ENCODE measurements at regions not wholly inside any gene's neighbourhood (a gene's known extent, or its start where the extent isn't known, plus 50 kb on each side); places are given as distances from the start of the nearest gene placed in this dataset.

DNA sequence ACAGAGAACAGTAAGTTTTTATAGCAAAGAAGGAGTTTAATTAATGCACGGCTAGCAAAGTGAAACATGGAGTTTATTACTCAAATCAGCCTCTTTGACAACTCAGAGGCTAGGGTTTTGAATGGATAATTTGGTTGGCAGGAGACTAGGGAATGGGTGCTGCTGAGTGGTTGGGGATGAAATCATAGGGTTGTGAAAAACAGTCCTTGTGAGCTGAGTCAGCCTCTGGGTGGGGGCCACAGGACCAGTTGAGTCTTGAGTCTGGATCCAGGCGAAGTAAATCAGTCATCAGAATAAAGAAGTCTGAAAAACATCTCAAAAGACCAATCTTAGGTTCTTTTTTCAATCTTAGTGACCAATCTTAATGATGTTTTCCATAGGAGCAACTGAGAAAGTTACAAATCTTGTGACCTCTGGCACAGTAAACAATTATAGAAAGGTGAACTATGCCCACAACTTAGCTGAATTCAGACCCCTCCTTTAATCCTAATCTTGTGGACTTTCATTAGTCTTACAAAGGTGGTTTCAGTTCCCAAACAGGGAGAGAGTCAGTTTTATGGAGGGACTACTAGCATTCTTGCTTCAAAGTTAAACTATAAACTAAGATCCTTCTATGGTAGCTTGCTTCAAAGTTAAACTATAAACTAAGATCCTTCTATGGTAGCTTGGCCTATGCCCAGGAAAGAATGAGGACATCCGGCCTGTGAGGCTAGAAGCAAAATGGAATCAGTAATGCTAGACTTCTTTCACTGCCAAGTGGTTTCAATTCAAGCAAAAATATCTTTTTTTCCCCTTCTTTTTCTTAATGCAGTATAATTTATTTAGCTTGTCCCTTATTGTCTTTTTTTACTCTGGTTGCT is 84.5 kb downstream of the AASDHPPT start (continued):
- TF ChIP-seq ZNF391 (tag by site-specific recombination; IDR thresholded peaks at IDR 0.05; ENCODE audit: borderline replicate concordance, low read depth) = no peak

DNA sequence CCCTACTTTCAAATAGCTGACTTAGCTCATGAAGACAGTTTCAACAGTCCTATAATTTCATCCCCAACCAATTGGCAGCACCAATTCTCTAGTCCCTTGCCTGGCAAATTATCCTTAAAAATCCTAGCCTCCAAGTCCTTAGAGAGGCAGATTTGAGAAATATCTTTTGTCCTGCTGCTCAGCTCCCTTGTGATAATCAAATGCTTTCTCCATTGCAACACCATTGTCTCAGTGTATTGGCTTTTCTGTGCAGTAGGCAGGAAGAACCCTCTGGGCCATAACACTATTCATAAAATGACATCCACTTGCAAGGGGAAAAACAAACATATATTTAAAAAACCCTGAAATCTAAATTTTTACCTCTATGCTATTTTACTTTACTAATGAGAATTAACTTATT is 89.6 kb downstream of the AASDHPPT start:
- ChIA-PET POLR2A (no interaction called here), CTCF (no interaction called here)
- TF ChIP-seq, protein P1, sequence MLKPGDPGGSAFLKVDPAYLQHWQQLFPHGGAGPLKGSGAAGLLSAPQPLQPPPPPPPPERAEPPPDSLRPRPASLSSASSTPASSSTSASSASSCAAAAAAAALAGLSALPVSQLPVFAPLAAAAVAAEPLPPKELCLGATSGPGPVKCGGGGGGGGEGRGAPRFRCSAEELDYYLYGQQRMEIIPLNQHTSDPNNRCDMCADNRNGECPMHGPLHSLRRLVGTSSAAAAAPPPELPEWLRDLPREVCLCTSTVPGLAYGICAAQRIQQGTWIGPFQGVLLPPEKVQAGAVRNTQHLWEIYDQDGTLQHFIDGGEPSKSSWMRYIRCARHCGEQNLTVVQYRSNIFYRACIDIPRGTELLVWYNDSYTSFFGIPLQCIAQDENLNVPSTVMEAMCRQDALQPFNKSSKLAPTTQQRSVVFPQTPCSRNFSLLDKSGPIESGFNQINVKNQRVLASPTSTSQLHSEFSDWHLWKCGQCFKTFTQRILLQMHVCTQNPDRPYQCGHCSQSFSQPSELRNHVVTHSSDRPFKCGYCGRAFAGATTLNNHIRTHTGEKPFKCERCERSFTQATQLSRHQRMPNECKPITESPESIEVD (tag by site-specific recombination; IDR thresholded peaks at IDR 0.05) = no peak
- TF ChIP-seq PRDM4 (tag by site-specific recombination; IDR thresholded peaks at IDR 0.05) (no peak), ZFP69B (tag by site-specific recombination; IDR thresholded peaks at IDR 0.05) (no peak), ZNF292 (tag by site-specific recombination; IDR thresholded peaks at IDR 0.05; ENCODE audit: borderline replicate concordance, low read depth) (no peak), GLI2 (tag by site-specific recombination; IDR thresholded peaks at IDR 0.05; ENCODE audit: borderline replicate concordance, low read depth) (no peak), TRIM28 (IDR thresholded peaks at IDR 0.05; ENCODE audit: borderline replicate concordance, low read length) (peak; percentile 99), ZNF350 (tag by site-specific recombination; IDR thresholded peaks at IDR 0.05) (no peak), SETDB1 (IDR thresholded peaks at IDR 0.05; ENCODE audit: insufficient read length, low read length) (peak; percentile 88), KLF17 (tag by site-specific recombination; IDR thresholded peaks at IDR 0.05) (no peak), ZNF335 (tag by site-specific recombination; conservative IDR thresholded peaks at IDR 0.05) (no peak)
- TF ChIP-seq, protein P2, sequence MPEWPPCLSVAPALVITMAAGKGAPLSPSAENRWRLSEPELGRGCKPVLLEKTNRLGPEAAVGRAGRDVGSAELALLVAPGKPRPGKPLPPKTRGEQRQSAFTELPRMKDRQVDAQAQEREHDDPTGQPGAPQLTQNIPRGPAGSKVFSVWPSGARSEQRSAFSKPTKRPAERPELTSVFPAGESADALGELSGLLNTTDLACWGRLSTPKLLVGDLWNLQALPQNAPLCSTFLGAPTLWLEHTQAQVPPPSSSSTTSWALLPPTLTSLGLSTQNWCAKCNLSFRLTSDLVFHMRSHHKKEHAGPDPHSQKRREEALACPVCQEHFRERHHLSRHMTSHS (tag by site-specific recombination; IDR thresholded peaks at IDR 0.05) = no peak
- Histone ChIP-seq H3K9me3 (ENCODE audit: control insufficient read depth, insufficient read depth, low read depth, low read length) (no peaks in the 10 kb centered on the region), H3K4me3 (ENCODE audit: low read depth, low read length) (no peak overlapping the region), H3K4me1 (ENCODE audit: control insufficient read depth, insufficient read depth, low read length) (no peaks in the 10 kb centered on the region), H3K27ac (ENCODE audit: extremely low read depth, low read depth, low read length) (no peak overlapping the region), H3K36me3 (ENCODE audit: control insufficient read depth in 2 of 2, insufficient read depth in 1 of 2, low read length in 2 of 2) (no peaks in the 10 kb centered on the region)

- POLR2A ChIA-PET = no interaction called here
- CTCF ChIA-PET = no interaction called here
- H3K9me3 ChIP-seq (ENCODE audit: control insufficient read depth, insufficient read depth, low read depth, low read length) = no peaks in the 10 kb centered on the region
- H3K27ac ChIP-seq (ENCODE audit: extremely low read depth, low read depth, low read length) = no peak overlapping the region
- no peaks in the 10 kb centered on the region for H3K36me3 ChIP-seq (ENCODE audit: control insufficient read depth in 2 of 2, insufficient read depth in 1 of 2, low read length in 2 of 2)
- H3K4me3 ChIP-seq (ENCODE audit: low read depth, low read length) = no peak overlapping the region
- no peaks in the 10 kb centered on the region for H3K4me1 ChIP-seq (ENCODE audit: control insufficient read depth, insufficient read depth, low read length)
- no peak for TF ChIP-seq GLIS1 (tag by site-specific recombination; IDR thresholded peaks at IDR 0.05)
- TF ChIP-seq ZNF175 (tag by site-specific recombination; IDR thresholded peaks at IDR 0.05) = no peak
- no peak for TF ChIP-seq ZBTB7A (tag by site-specific recombination; IDR thresholded peaks at IDR 0.05; ENCODE audit: low read depth)
- no peak for TF ChIP-seq ZNF221 (tag by site-specific recombination; IDR thresholded peaks at IDR 0.05; ENCODE audit: borderline replicate concordance)
- TF ChIP-seq ZNF48 (tag by site-specific recombination; IDR thresholded peaks at IDR 0.05) = no peak
- TF ChIP-seq ZNF362 (tag by site-specific recombination; IDR thresholded peaks at IDR 0.05) = no peak
- TF ChIP-seq ZNF426 (tag by site-specific recombination; IDR thresholded peaks at IDR 0.05) = no peak
- TF ChIP-seq ZNF449 (tag by site-specific recombination; IDR thresholded peaks at IDR 0.05) = no peak
Measured at GRCh38 chr11:106172386-106172991, 95.0 kb downstream of the AASDHPPT start.

All from HEK293 (cell line).